Choroid plexus epithelial cell (primary cell): ENCODE measurements at regions not wholly inside any gene's neighbourhood (a gene's known extent, or its start where the extent isn't known, plus 50 kb on each side); places are given as distances from the start of the nearest gene placed in this dataset.
"Not testable (repeated sequence)": the region's sequence is repeated elsewhere in the genome, so short reads cannot be mapped to it uniquely, and the experiment has no call there.

Experiments
- DNase-seq: peaks from one replicate; pipeline ENCODE4 v3.0.0-alpha.2; 2010; ENCODE audit warnings: low read depth
- H3K4me3 ChIP-seq: 2 replicates; pipeline ENCODE4 v1.5.1; 2011; ENCODE audit warnings: low read depth, mild to moderate bottlenecking, control low read depth, low read length, moderate library complexity
- TF ChIP-seq, protein P1 (sequence below): conservative IDR thresholded peaks from 2 replicates; pipeline ENCODE4 v1.5.1; 2011; ENCODE audit warnings: low read depth, mild to moderate bottlenecking, control low read depth, inconsistent platforms, low read length, moderate library complexity

- TF ChIP-seq, protein P1, sequence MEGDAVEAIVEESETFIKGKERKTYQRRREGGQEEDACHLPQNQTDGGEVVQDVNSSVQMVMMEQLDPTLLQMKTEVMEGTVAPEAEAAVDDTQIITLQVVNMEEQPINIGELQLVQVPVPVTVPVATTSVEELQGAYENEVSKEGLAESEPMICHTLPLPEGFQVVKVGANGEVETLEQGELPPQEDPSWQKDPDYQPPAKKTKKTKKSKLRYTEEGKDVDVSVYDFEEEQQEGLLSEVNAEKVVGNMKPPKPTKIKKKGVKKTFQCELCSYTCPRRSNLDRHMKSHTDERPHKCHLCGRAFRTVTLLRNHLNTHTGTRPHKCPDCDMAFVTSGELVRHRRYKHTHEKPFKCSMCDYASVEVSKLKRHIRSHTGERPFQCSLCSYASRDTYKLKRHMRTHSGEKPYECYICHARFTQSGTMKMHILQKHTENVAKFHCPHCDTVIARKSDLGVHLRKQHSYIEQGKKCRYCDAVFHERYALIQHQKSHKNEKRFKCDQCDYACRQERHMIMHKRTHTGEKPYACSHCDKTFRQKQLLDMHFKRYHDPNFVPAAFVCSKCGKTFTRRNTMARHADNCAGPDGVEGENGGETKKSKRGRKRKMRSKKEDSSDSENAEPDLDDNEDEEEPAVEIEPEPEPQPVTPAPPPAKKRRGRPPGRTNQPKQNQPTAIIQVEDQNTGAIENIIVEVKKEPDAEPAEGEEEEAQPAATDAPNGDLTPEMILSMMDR, result no peak
- no peak for DNase-seq
- no peak overlapping the region for H3K4me3 ChIP-seq
Observed at GRCh38 chr6:102774326-102774725, 1380.8 kb downstream of the GRIK2 start.

GRCh38 chr6:102773636-102774035 lies 1380.1 kb downstream of the GRIK2 start:
- TF ChIP-seq, protein P1, result no peak
- no peak for DNase-seq
- H3K4me3 ChIP-seq, result no peak overlapping the region

GRCh38 chr6:102766963-102767362 lies 1373.5 kb downstream of the GRIK2 start:
- DNase-seq, result peak; percentile 58
- TF ChIP-seq, protein P1, result no peak
- H3K4me3 ChIP-seq, result no peak overlapping the region

GRCh38 chr6:102764317-102764716 lies 1370.8 kb downstream of the GRIK2 start:
- DNase-seq, result no peak
- no peak overlapping the region for H3K4me3 ChIP-seq
- TF ChIP-seq, protein P1, result no peak

- H3K4me3 ChIP-seq, result no peak overlapping the region
- TF ChIP-seq, protein P1, result no peak
- DNase-seq, result no peak
Observed at GRCh38 chr6:102763891-102764290, 1370.4 kb downstream of the GRIK2 start.

- no peak for DNase-seq
- H3K4me3 ChIP-seq, result no peak overlapping the region
- TF ChIP-seq, protein P1, result no peak
Observed at GRCh38 chr6:102761872-102762271, 1368.4 kb downstream of the GRIK2 start.

DNA sequence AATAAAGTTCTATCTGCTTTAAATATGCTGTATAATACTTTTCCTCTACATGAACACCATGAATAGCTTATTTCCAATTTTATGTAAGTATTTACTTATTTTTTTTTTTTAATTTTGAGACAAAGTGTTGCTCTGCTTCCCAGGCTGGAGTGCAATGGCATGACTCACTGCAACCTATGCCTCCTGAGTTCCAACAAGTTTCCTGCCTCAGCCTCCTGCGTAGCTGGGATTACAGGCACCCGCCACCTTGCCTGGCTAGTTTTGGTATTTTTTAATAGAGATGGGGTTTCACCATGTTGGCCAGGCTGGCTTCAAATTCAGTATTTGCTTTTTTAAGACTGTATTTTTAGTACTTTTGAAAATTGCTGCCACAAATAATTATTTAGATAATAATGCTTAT lies 1365.9 kb downstream of the GRIK2 start:
- DNase-seq, result peak; percentile 35
- no peak overlapping the region for H3K4me3 ChIP-seq
- TF ChIP-seq, protein P1, result no peak

DNA sequence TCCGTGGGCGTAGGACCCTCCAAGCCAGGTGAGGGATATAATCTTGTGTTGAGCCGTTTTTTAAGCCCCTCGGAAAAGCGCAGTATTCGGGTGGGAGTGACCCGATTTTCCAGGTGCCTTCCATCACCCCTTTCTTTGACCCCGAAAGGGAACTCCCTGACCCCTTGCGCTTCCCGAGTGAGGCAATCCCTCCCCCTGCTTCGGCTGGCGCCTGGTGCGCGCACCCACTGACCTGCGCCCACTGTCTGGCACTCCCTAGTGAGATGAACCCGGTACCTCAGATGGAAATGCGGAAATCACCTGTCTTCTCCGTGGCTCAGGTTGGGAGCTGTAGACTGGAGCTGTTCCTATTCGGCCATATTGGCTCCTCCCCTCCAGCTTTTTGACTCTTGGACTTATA lies 1365.0 kb downstream of the GRIK2 start:
- DNase-seq, H3K4me3 ChIP-seq: not testable (repeated sequence)
